HEK293 (cell line): ENCODE measurements at regions not wholly inside any gene's neighbourhood (a gene's known extent, or its start where the extent isn't known, plus 50 kb on each side); places are given as distances from the start of the nearest gene placed in this dataset.

Experiments
- ZNF664 ChIP-seq: fragments of 450-650 bp; formaldehyde crosslinking; IDR thresholded peaks from 2 replicates; pipeline ENCODE4 v1.5.1; 2016; ENCODE audit warnings: missing biosample characterization, missing genetic modification characterization
- TF ChIP-seq, protein P1 (sequence below): fragments of 450-650 bp; formaldehyde crosslinking; IDR thresholded peaks from 2 replicates; pipeline ENCODE4 v1.5.1; 2016; ENCODE audit warnings: missing biosample characterization, missing genetic modification characterization
- TF ChIP-seq, protein P2 (sequence below): fragments of 450-650 bp; formaldehyde crosslinking; IDR thresholded peaks from 2 replicates; pipeline ENCODE4 v1.5.1; 2016; ENCODE audit warnings: missing biosample characterization, missing genetic modification characterization, borderline replicate concordance
- TF ChIP-seq, protein P3 (sequence below): IDR thresholded peaks from 2 replicates; pipeline ENCODE4 v1.6.1; 2011; ENCODE audit warnings: mild to moderate bottlenecking, low read depth, low read length, borderline replicate concordance

DNA sequence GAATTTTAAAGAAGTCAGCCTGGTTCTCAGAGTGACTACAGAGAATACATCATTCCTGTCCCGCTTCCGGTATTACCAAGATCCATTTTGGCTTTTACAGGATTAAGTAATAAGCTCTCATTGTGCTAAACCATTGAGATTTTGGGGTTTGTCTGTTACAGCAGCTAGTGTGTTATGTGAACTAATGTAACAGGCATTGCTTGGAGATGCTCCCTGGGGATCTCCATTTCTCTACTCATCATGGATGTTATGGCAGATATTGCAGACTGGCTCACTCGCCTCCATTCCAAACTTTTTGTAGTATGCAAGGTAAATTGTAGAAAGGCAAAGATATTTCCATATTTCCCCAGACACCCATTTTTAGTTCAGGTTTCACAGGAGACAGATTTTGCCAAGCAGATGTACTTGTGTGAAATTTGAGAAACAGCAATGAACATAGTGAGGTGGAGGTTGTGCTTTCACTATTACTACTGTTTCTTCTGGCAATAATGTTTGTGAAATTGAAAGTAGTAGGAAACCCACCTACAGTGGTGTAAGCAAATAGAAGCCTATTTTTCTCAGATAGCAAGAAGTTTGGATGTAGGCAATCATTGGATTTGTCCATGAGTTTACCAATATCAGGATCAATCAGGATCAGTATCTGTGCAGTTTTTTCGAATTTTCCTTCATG lies 177.1 kb upstream of the GALNT15 start:
- TF ChIP-seq ZNF664 (tag by site-specific recombination), result no peak
- TF ChIP-seq, protein P1, sequence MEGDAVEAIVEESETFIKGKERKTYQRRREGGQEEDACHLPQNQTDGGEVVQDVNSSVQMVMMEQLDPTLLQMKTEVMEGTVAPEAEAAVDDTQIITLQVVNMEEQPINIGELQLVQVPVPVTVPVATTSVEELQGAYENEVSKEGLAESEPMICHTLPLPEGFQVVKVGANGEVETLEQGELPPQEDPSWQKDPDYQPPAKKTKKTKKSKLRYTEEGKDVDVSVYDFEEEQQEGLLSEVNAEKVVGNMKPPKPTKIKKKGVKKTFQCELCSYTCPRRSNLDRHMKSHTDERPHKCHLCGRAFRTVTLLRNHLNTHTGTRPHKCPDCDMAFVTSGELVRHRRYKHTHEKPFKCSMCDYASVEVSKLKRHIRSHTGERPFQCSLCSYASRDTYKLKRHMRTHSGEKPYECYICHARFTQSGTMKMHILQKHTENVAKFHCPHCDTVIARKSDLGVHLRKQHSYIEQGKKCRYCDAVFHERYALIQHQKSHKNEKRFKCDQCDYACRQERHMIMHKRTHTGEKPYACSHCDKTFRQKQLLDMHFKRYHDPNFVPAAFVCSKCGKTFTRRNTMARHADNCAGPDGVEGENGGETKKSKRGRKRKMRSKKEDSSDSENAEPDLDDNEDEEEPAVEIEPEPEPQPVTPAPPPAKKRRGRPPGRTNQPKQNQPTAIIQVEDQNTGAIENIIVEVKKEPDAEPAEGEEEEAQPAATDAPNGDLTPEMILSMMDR (tag by site-specific recombination), result no peak
- TF ChIP-seq, protein P2, sequence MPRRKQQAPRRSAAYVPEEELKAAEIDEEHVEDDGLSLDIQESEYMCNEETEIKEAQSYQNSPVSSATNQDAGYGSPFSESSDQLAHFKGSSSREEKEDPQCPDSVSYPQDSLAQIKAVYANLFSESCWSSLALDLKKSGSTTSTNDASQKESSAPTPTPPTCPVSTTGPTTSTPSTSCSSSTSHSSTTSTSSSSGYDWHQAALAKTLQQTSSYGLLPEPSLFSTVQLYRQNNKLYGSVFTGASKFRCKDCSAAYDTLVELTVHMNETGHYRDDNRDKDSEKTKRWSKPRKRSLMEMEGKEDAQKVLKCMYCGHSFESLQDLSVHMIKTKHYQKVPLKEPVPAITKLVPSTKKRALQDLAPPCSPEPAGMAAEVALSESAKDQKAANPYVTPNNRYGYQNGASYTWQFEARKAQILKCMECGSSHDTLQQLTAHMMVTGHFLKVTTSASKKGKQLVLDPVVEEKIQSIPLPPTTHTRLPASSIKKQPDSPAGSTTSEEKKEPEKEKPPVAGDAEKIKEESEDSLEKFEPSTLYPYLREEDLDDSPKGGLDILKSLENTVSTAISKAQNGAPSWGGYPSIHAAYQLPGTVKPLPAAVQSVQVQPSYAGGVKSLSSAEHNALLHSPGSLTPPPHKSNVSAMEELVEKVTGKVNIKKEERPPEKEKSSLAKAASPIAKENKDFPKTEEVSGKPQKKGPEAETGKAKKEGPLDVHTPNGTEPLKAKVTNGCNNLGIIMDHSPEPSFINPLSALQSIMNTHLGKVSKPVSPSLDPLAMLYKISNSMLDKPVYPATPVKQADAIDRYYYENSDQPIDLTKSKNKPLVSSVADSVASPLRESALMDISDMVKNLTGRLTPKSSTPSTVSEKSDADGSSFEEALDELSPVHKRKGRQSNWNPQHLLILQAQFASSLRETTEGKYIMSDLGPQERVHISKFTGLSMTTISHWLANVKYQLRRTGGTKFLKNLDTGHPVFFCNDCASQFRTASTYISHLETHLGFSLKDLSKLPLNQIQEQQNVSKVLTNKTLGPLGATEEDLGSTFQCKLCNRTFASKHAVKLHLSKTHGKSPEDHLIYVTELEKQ (tag by site-specific recombination), result no peak
- TF ChIP-seq, protein P3, sequence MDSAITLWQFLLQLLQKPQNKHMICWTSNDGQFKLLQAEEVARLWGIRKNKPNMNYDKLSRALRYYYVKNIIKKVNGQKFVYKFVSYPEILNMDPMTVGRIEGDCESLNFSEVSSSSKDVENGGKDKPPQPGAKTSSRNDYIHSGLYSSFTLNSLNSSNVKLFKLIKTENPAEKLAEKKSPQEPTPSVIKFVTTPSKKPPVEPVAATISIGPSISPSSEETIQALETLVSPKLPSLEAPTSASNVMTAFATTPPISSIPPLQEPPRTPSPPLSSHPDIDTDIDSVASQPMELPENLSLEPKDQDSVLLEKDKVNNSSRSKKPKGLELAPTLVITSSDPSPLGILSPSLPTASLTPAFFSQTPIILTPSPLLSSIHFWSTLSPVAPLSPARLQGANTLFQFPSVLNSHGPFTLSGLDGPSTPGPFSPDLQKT, result no peak
